OCI-LY3 (cell line): ENCODE measurements at regions not wholly inside any gene's neighbourhood (a gene's known extent, or its start where the extent isn't known, plus 50 kb on each side); places are given as distances from the start of the nearest gene placed in this dataset.

Experiments used
- H2AFZ ChIP-seq: fragments of 200-600, 300-600 bp; shearing (Covaris generic); 2 replicates; pipeline ENCODE4 v1.6.0; 2014; ENCODE audit warnings: antibody characterized with exemption, low read depth, low read length
- H3K27ac ChIP-seq: fragments of 200-600, 300-600 bp; sonication (generic); 2 replicates; pipeline ENCODE4 v1.5.1; 2014; ENCODE audit warnings: mild to moderate bottlenecking, low read length, moderate library complexity, mixed read lengths
- H3K27me3 ChIP-seq: fragments of 200-600, 300-600 bp; sonication (generic); 2 replicates; pipeline ENCODE4 v1.6.1; 2014; ENCODE audit warnings: low read depth, low read length, mixed read lengths
- H3K36me3 ChIP-seq: fragments of 200-600, 300-600 bp; sonication (generic); replicated peaks from 2 replicates; pipeline ENCODE3; 2014; ENCODE audit warnings: low read depth, low read length, mixed read lengths
- H3K4me1 ChIP-seq: fragments of 300-600, 200-600 bp; sonication (generic); 2 replicates; pipeline ENCODE4 v1.6.1; 2014; ENCODE audit warnings: low read length, mixed read lengths
- H3K4me2 ChIP-seq: fragments of 200-600, 300-600 bp; sonication (generic); 2 replicates; pipeline ENCODE4 v1.6.1; 2014; ENCODE audit warnings: low read length, mixed read lengths
- H3K4me3 ChIP-seq: fragments of 300-600, 200-600 bp; sonication (generic); 2 replicates; pipeline ENCODE4 v1.5.1; 2014; ENCODE audit warnings: antibody characterized with exemption, mild to moderate bottlenecking, low read length, moderate library complexity
- H3K79me2 ChIP-seq: fragments of 300-600, 200-600 bp; shearing (Covaris generic); 2 replicates; pipeline ENCODE4 v1.6.1; 2014; ENCODE audit warnings: mild to moderate bottlenecking, low read length, mixed read lengths
- H3K9ac ChIP-seq: fragments of 300-600, 200-600 bp; shearing (Covaris generic); 2 replicates; pipeline ENCODE4 v1.6.0; 2014; ENCODE audit warnings: mild to moderate bottlenecking, low read length, moderate library complexity
- H3K9me3 ChIP-seq: fragments of 200-600, 300-600 bp; shearing (Covaris generic); 2 replicates; pipeline ENCODE4 v1.6.1; 2014; ENCODE audit warnings: low read length, mixed read lengths; ENCODE audit not compliant: insufficient read depth
- H4K20me1 ChIP-seq: fragments of 200-600, 300-600 bp; sonication (generic); 2 replicates; pipeline ENCODE4 v1.6.1; 2016; ENCODE audit warnings: low read length, mixed read lengths; ENCODE audit not compliant: insufficient read depth
- CTCF ChIP-seq: fragments of 200-600, 300-600 bp; sonication (generic); IDR thresholded peaks from 2 replicates; pipeline ENCODE4 v1.5.1; 2014; ENCODE audit warnings: antibody characterized with exemption, low read length, low read depth
- EZH2phosphoT487 ChIP-seq: fragments of 200-600 bp; shearing (Covaris generic); IDR thresholded peaks from 2 replicates; pipeline ENCODE4 v1.6.1; 2018; ENCODE audit warnings: antibody characterized with exemption, mixed run types, low read depth

- Histone ChIP-seq H3K9ac (no peak overlapping the region), H4K20me1 (no peaks in the 10 kb centered on the region), H3K36me3 (no peaks in the 10 kb centered on the region), H3K27me3 (no peaks in the 10 kb centered on the region), H2AFZ (no peak overlapping the region), H3K79me2 (no peaks in the 10 kb centered on the region), H3K9me3 (no peaks in the 10 kb centered on the region), H3K4me1 (no peaks in the 10 kb centered on the region), H3K27ac (no peak overlapping the region), H3K4me2 (no peak overlapping the region), H3K4me3 (no peak overlapping the region)
- TF ChIP-seq EZH2phosphoT487 (no peak), CTCF (no peak)
These were observed 332.7 kb upstream of the SNX7 start for GRCh38 chr1:98328855-98329254.

GRCh38 chr1:98327220-98327861 lies 334.2 kb upstream of the SNX7 start:
- no peaks in the 10 kb centered on the region for H3K27me3 ChIP-seq
- H3K36me3 ChIP-seq = no peaks in the 10 kb centered on the region
- H3K4me2 ChIP-seq = no peak overlapping the region
- no peaks in the 10 kb centered on the region for H3K79me2 ChIP-seq
- no peak overlapping the region for H2AFZ ChIP-seq
- H3K4me3 ChIP-seq = no peak overlapping the region
- TF ChIP-seq CTCF (no peak), EZH2phosphoT487 (no peak)
- no peaks in the 10 kb centered on the region for H3K4me1 ChIP-seq
- no peak overlapping the region for H3K27ac ChIP-seq
- no peak overlapping the region for H3K9ac ChIP-seq
- H3K9me3 ChIP-seq = no peaks in the 10 kb centered on the region
- H4K20me1 ChIP-seq = no peaks in the 10 kb centered on the region

- no peaks in the 10 kb centered on the region for H3K27me3 ChIP-seq
- H3K36me3 ChIP-seq = no peaks in the 10 kb centered on the region
- no peak overlapping the region for H3K27ac ChIP-seq
- H2AFZ ChIP-seq = no peak overlapping the region
- H3K9me3 ChIP-seq = no peaks in the 10 kb centered on the region
- H3K9ac ChIP-seq = no peak overlapping the region
- TF ChIP-seq CTCF (no peak), EZH2phosphoT487 (no peak)
- H3K4me3 ChIP-seq = no peak overlapping the region
- H4K20me1 ChIP-seq = no peaks in the 10 kb centered on the region
- H3K4me2 ChIP-seq = no peak overlapping the region
- no peaks in the 10 kb centered on the region for H3K79me2 ChIP-seq
- H3K4me1 ChIP-seq = no peaks in the 10 kb centered on the region
These were observed 335.7 kb upstream of the SNX7 start for GRCh38 chr1:98325646-98326440.

GRCh38 chr1:98323906-98324358 lies 337.6 kb upstream of the SNX7 start:
- Histone ChIP-seq H2AFZ (no peak overlapping the region), H3K79me2 (no peaks in the 10 kb centered on the region), H3K9ac (no peak overlapping the region), H3K27ac (no peak overlapping the region), H3K9me3 (no peaks in the 10 kb centered on the region), H3K27me3 (no peaks in the 10 kb centered on the region), H3K36me3 (no peaks in the 10 kb centered on the region), H3K4me1 (no peaks in the 10 kb centered on the region), H3K4me3 (no peak overlapping the region), H3K4me2 (no peak overlapping the region), H4K20me1 (no peaks in the 10 kb centered on the region)
- TF ChIP-seq CTCF = no peak
